Trophoblast cell (in vitro differentiated cells and primary cell): ENCODE measurements at regions not wholly inside any gene's neighbourhood (a gene's known extent, or its start where the extent isn't known, plus 50 kb on each side); places are given as distances from the start of the nearest gene placed in this dataset.

Experiments
- DNase-seq, 2 donors: peaks; one replicate each; pipeline ENCODE4 v3.0.0-alpha.2; 2016
- H2AFZ ChIP-seq: 2 replicates; pipeline ENCODE4 v1.6.1; 2013; ENCODE audit warnings: low read length, moderate library complexity, mild to moderate bottlenecking; ENCODE audit not compliant: insufficient read depth, poor library complexity
- H2AK5ac ChIP-seq: 2 replicates; pipeline ENCODE4 v1.6.1; 2013; ENCODE audit warnings: mild to moderate bottlenecking, low read length
- H2BK120ac ChIP-seq: 2 replicates; pipeline ENCODE4 v1.6.1; 2013; ENCODE audit warnings: low read length, mild to moderate bottlenecking, moderate library complexity; ENCODE audit not compliant: insufficient read depth, poor library complexity
- H2BK12ac ChIP-seq: 2 replicates; pipeline ENCODE4 v1.6.1; 2013; ENCODE audit warnings: mild to moderate bottlenecking, low read length, moderate library complexity
- H2BK5ac ChIP-seq: 2 replicates; pipeline ENCODE4 v1.6.1; 2013; ENCODE audit warnings: low read length, low read depth, moderate library complexity, mild to moderate bottlenecking; ENCODE audit not compliant: poor library complexity
- H3K14ac ChIP-seq: 2 replicates; pipeline ENCODE4 v1.6.1; 2013; ENCODE audit warnings: mild to moderate bottlenecking, low read length
- H3K18ac ChIP-seq: 2 replicates; pipeline ENCODE4 v1.6.1; 2013; ENCODE audit warnings: mild to moderate bottlenecking, low read length
- H3K23ac ChIP-seq: 2 replicates; pipeline ENCODE4 v1.6.1; 2013; ENCODE audit warnings: low read length
- H3K27ac ChIP-seq: 2 replicates; pipeline ENCODE4 v1.5.1; 2013; ENCODE audit warnings: low read depth, mild to moderate bottlenecking, inconsistent platforms, low read length, moderate library complexity
- H3K27me3 ChIP-seq: 2 replicates; pipeline ENCODE4 v1.6.1; 2013; ENCODE audit warnings: inconsistent platforms, mild to moderate bottlenecking, low read length, moderate library complexity; ENCODE audit not compliant: insufficient read depth
- H3K36me3 ChIP-seq, 2 experiments: 1 replicate in 1 of 2; 2 replicates in 1 of 2; pipeline ENCODE4 v1.6.1; 2013; ENCODE audit warnings: low read length in 2 of 2, mild to moderate bottlenecking in 2 of 2, moderate library complexity in 1 of 2; ENCODE audit not compliant: insufficient read depth in 2 of 2, control insufficient read depth in 1 of 2
- H3K4ac ChIP-seq: 2 replicates; pipeline ENCODE4 v1.6.1; 2013; ENCODE audit warnings: low read depth, mild to moderate bottlenecking, low read length, moderate library complexity
- H3K4me1 ChIP-seq, 2 experiments: 1 replicate in 1 of 2; 2 replicates in 1 of 2; pipeline ENCODE4 v1.6.1; 2013; ENCODE audit warnings: low read length in 2 of 2, mild to moderate bottlenecking in 2 of 2, moderate library complexity in 1 of 2; ENCODE audit not compliant: insufficient read depth in 2 of 2, control insufficient read depth in 1 of 2
- H3K4me2 ChIP-seq: 2 replicates; pipeline ENCODE4 v1.6.1; 2013; ENCODE audit warnings: inconsistent platforms, mild to moderate bottlenecking, low read length, moderate library complexity
- H3K4me3 ChIP-seq: 2 replicates; pipeline ENCODE4 v1.5.1; 2013; ENCODE audit warnings: mild to moderate bottlenecking, low read depth, low read length, inconsistent platforms
- H3K79me1 ChIP-seq: one replicate; pipeline ENCODE4 v1.6.1; 2013; ENCODE audit warnings: low read length
- H3K79me2 ChIP-seq: 2 replicates; pipeline ENCODE4 v1.6.1; 2013; ENCODE audit warnings: low read length, mild to moderate bottlenecking; ENCODE audit not compliant: control insufficient read depth, insufficient read depth, poor library complexity
- H3K9ac ChIP-seq: 2 replicates; pipeline ENCODE4 v1.6.1; 2013; ENCODE audit warnings: mild to moderate bottlenecking, low read length
- H3K9me3 ChIP-seq: 2 replicates; pipeline ENCODE4 v1.6.1; 2013; ENCODE audit warnings: low read depth, mild to moderate bottlenecking, control low read depth, inconsistent platforms, low read length; ENCODE audit not compliant: insufficient read depth
- H4K12ac ChIP-seq: 2 replicates; pipeline ENCODE4 v1.6.1; 2013; ENCODE audit warnings: low read depth, mild to moderate bottlenecking, low read length, moderate library complexity
- H4K8ac ChIP-seq: 2 replicates; pipeline ENCODE4 v1.6.1; 2013; ENCODE audit warnings: low read depth, mild to moderate bottlenecking, low read length, moderate library complexity
- H4K91ac ChIP-seq: one replicate; pipeline ENCODE4 v1.6.1; 2013; ENCODE audit warnings: low read depth, mild to moderate bottlenecking, low read length, moderate library complexity
- WGBS: extraction: QIAGEN DNeasy Blood & Tissue Kit; methylation state at CpG from one replicate; pipeline ENCODE4 v1.1.7; 2013; ENCODE audit warnings: missing lambda C conversion rate; ENCODE audit not compliant: insufficient read length, insufficient coverage; ENCODE audit errors: extremely low coverage; 5-methylcytosine and 5-hydroxymethylcytosine counted together

- no peak overlapping the region for H3K4me2 ChIP-seq
- no peaks in the 10 kb centered on the region for H3K9me3 ChIP-seq
- no peak overlapping the region for H3K14ac ChIP-seq
- H3K27me3 ChIP-seq, result no peaks in the 10 kb centered on the region
- no peak overlapping the region for H4K91ac ChIP-seq
- no peak overlapping the region for H3K4me3 ChIP-seq
- no peak overlapping the region for H2BK120ac ChIP-seq
- no peaks in the 10 kb centered on the region for H3K79me2 ChIP-seq
- no peaks in the 10 kb centered on the region for H3K79me1 ChIP-seq
- no peak overlapping the region for H4K12ac ChIP-seq
- no peak overlapping the region for H3K9ac ChIP-seq
- no peak overlapping the region for H2AK5ac ChIP-seq
- H3K4me1 ChIP-seq, result no peaks in the 10 kb centered on the region
- H3K4ac ChIP-seq, result no peak overlapping the region
- no peak overlapping the region for H2BK5ac ChIP-seq
- no peak overlapping the region for H2AFZ ChIP-seq
- H4K8ac ChIP-seq, result no peak overlapping the region
- no peak overlapping the region for H2BK12ac ChIP-seq
- DNase-seq, result no peak
- WGBS, result no CpG with 5 or more reads among the region's 6 CpGs
- H3K18ac ChIP-seq, result no peak overlapping the region
- no peak overlapping the region for H3K27ac ChIP-seq
- H3K36me3 ChIP-seq, result peaks cover 0 to 2% of the 10 kb centered on the region in 2 experiments
- no peak overlapping the region for H3K23ac ChIP-seq
Observed at GRCh38 chr1:245019910-245020486, 134.8 kb upstream of the KIF26B start.

GRCh38 chr1:245016700-245017099 is 138.1 kb upstream of the KIF26B start:
- Histone ChIP-seq H3K36me3 (peaks cover 0 to 2% of the 10 kb centered on the region in 2 experiments), H4K12ac (no peak overlapping the region), H3K4me1 (no peaks in the 10 kb centered on the region), H3K4me3 (no peak overlapping the region), H4K91ac (no peak overlapping the region), H3K4ac (no peak overlapping the region), H2BK5ac (no peak overlapping the region), H2AK5ac (no peak overlapping the region), H2BK120ac (no peak overlapping the region), H3K27me3 (no peaks in the 10 kb centered on the region), H3K9me3 (no peaks in the 10 kb centered on the region), H3K79me1 (no peaks in the 10 kb centered on the region), H3K18ac (no peak overlapping the region), H3K14ac (no peak overlapping the region), H3K4me2 (no peak overlapping the region), H2AFZ (no peak overlapping the region), H4K8ac (no peak overlapping the region), H3K23ac (no peak overlapping the region), H3K79me2 (no peaks in the 10 kb centered on the region), H3K27ac (no peak overlapping the region), H3K9ac (no peak overlapping the region), H2BK12ac (no peak overlapping the region)
- no peak for DNase-seq
- WGBS, result no CpG with 5 or more reads among the region's 4 CpGs

GRCh38 chr1:245015031-245015430 is 139.8 kb upstream of the KIF26B start:
- H3K36me3 ChIP-seq, result peaks cover 0 to 2% of the 10 kb centered on the region in 2 experiments
- no peak overlapping the region for H3K4me3 ChIP-seq
- H3K14ac ChIP-seq, result no peak overlapping the region
- H2BK5ac ChIP-seq, result no peak overlapping the region
- no peak overlapping the region for H3K9ac ChIP-seq
- H4K8ac ChIP-seq, result no peak overlapping the region
- no peaks in the 10 kb centered on the region for H3K79me1 ChIP-seq
- WGBS, result no CpG with 5 or more reads among the region's 3 CpGs
- H4K12ac ChIP-seq, result no peak overlapping the region
- H3K4me2 ChIP-seq, result no peak overlapping the region
- H2BK12ac ChIP-seq, result no peak overlapping the region
- H2AFZ ChIP-seq, result no peak overlapping the region
- H3K79me2 ChIP-seq, result no peaks in the 10 kb centered on the region
- no peak overlapping the region for H4K91ac ChIP-seq
- no peak overlapping the region for H3K23ac ChIP-seq
- no peak overlapping the region for H3K27ac ChIP-seq
- no peaks in the 10 kb centered on the region for H3K4me1 ChIP-seq
- no peak overlapping the region for H3K18ac ChIP-seq
- H2BK120ac ChIP-seq, result no peak overlapping the region
- no peak overlapping the region for H3K4ac ChIP-seq
- no peak for DNase-seq
- H3K9me3 ChIP-seq, result no peaks in the 10 kb centered on the region
- H2AK5ac ChIP-seq, result no peak overlapping the region
- H3K27me3 ChIP-seq, result no peaks in the 10 kb centered on the region

GRCh38 chr1:245014247-245015029 is 140.3 kb upstream of the KIF26B start:
- Histone ChIP-seq H3K4ac (no peak overlapping the region), H3K27me3 (no peaks in the 10 kb centered on the region), H3K4me1 (no peaks in the 10 kb centered on the region), H3K4me2 (no peak overlapping the region), H3K23ac (no peak overlapping the region), H3K36me3 (peaks cover 0 to 2% of the 10 kb centered on the region in 2 experiments), H3K18ac (no peak overlapping the region), H4K91ac (no peak overlapping the region), H2BK12ac (no peak overlapping the region), H3K79me1 (no peaks in the 10 kb centered on the region), H4K8ac (no peak overlapping the region), H3K14ac (no peak overlapping the region), H2AFZ (no peak overlapping the region), H2AK5ac (no peak overlapping the region), H3K9ac (no peak overlapping the region), H3K79me2 (no peaks in the 10 kb centered on the region), H3K9me3 (no peaks in the 10 kb centered on the region), H3K4me3 (no peak overlapping the region), H3K27ac (no peak overlapping the region), H4K12ac (no peak overlapping the region), H2BK120ac (no peak overlapping the region), H2BK5ac (no peak overlapping the region)
- no peak for DNase-seq
- WGBS, result no CpG with 5 or more reads among the region's 3 CpGs
